ENCODE measurements at regions not wholly inside any gene's neighbourhood (a gene's known extent, or its start where the extent isn't known, plus 50 kb on each side); places are given as distances from the start of the nearest gene placed in this dataset.

- DNase-seq (ENCODE audit: low read depth in 2 of 2): no peak
These were observed 55.7 kb downstream of the IRF2BP2 start for GRCh38 chr1:234554218-234554697.

GRCh38 chr1:234553240-234554188 lies 56.5 kb downstream of the IRF2BP2 start:
- DNase-seq (ENCODE audit: low read depth in 2 of 2): no peak

DNA sequence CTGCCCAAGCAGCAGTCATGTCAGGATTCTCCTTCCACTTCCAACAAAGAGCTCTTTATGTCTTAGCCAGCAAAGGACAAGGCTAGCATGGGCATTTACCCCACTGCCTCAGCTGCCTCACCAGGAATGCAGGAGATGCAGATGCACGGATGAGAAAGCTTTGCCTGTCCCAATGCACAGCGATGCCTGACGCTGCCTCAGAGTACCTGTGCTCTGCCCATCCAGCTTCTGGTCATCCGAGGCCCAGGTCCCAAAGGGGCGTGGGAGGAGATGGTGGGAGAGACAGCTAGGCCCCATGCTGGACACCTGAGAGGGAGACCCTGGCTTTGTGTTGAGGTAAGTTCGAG lies 59.0 kb downstream of the IRF2BP2 start:
- no peak for DNase-seq (ENCODE audit: low read depth in 2 of 2)

- no peak for DNase-seq (ENCODE audit: low read depth in 2 of 2)
These were observed 59.5 kb downstream of the IRF2BP2 start for GRCh38 chr1:234550341-234551031.

GRCh38 chr1:234549447-234550021 lies 60.4 kb downstream of the IRF2BP2 start:
- no peak for DNase-seq (ENCODE audit: low read depth in 2 of 2)

- DNase-seq (ENCODE audit: low read depth in 2 of 2): no peak
These were observed 62.8 kb downstream of the IRF2BP2 start for GRCh38 chr1:234546890-234547788.

DNA sequence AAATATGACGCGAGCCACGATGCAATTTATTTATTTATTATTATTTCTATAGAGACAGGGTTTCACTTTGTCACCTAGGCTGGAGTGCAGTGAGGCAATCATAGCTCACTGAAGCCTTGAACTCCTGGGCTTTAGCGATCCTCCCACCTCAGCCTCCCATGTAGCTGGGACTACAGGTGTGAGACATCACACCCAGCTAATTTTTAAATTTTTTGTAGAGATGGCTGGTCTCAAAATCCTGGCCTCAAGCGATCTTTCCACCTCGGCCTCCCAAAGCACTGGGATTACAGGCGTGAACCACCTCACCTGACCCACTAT lies 63.6 kb downstream of the IRF2BP2 start:
- no peak for DNase-seq (ENCODE audit: low read depth in 2 of 2)

DNA sequence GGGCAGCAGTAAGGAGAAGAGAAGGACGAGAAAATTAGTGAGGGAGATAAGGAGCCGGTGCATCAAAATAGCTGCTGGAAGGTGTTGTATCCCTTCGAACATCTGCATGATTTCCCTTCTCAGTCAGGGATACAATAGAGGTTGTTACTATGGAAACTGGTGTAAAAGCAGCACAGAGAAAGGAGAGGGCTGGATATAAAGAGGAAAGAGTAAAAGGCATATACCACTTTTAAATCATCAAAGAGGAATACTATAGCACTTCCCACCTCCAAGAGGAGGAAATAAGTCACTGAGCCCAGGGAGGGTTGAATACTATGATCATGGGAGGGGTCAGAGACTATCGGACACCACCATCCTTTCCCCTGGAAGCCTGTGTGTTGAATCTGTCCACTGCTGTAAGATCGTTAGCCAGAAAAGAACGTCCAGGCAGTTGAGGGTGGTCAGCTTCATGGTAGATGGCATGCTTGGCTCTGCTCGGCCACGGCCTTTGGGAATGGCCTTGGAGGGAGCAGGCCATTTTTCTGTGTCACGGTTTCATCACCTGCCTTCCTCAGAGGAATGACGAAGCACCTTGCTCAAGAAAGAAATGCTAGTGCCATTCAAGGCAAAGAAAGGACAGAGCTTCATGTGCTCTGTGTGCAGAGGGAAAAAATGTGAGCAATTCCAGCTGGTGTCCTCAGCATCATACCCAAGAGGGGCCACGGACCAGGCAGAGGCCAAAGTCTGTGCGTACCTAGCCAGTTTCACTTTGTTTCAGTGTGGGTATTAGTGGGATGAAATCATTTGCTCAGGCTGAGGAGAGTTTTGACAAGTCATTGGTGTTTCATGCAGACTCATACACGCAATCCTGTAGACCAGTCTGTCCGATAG lies 64.2 kb downstream of the IRF2BP2 start:
- DNase-seq (ENCODE audit: low read depth in 2 of 2): no peak

GRCh38 chr1:234544087-234544579 lies 65.2 kb upstream of the TARBP1 start:
- DNase-seq (ENCODE audit: low read depth in 2 of 2): peak in 1 of 2 donors; percentile 24

DNA sequence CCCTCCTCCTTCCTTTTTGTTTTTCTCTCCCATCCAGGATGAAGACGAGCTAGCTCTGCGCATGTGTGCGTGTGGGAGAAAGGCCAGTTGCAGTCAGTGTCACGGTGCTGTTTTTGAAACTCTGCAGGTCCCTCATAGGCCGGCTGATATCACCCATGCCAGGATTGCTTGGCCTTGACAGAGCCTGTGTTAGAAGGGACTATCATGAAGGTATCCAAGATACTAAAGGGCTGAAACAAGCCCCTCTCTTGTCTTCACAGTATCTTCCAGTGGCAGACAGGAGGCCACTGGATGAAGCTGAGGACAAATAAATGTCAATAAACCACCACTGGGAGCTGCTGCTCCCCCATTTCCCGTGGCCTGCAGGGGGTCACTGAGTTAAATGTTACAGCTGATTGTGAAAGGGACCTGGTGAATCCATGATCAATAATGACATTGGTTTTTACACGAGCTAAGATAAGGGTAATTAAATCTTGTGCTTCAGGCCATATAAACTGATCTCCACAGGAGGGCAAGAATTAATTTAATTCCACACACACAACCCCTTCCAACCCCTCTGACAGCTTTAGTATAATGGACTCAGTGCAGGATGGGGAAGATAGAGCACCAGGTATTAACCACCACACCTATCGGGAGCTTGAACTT lies 64.6 kb upstream of the TARBP1 start:
- no peak for DNase-seq (ENCODE audit: low read depth in 2 of 2)

DNA sequence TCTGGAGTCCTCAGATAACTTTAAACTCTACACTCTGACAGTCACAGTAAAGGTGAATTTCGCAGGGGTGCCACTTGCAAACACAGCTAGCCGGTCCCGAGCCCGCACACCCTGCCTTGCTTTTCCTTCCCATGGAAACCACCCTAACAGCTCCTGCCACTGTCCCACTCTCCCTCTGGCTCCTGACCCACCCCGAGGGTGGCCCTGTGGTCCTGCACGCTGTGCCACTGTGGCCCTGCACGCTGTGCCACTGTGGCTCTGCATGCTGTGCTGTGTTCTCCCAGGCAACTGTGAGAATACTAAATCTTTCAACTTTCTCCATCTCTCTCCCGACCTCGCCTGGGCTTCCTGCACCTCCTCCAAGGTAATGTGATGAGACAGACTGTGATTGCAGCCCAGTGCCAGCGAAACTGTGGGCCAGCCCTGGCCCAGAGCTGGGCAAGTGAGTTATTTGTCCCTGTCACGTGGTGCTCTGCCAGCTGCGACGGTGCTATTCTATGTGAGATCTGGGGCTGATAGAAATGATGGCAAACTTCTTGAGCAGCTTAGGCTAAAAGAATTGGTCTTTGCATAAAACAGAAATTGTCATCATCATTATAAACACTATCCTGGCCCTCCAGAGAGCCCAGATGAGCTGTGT lies 63.4 kb upstream of the TARBP1 start:
- DNase-seq (ENCODE audit: low read depth in 2 of 2): no peak

GRCh38 chr1:234541286-234541975 lies 62.5 kb upstream of the TARBP1 start:
- no peak for DNase-seq (ENCODE audit: low read depth in 2 of 2)

GRCh38 chr1:234540404-234540762 lies 61.4 kb upstream of the TARBP1 start:
- DNase-seq (ENCODE audit: low read depth in 2 of 2): no peak

DNA sequence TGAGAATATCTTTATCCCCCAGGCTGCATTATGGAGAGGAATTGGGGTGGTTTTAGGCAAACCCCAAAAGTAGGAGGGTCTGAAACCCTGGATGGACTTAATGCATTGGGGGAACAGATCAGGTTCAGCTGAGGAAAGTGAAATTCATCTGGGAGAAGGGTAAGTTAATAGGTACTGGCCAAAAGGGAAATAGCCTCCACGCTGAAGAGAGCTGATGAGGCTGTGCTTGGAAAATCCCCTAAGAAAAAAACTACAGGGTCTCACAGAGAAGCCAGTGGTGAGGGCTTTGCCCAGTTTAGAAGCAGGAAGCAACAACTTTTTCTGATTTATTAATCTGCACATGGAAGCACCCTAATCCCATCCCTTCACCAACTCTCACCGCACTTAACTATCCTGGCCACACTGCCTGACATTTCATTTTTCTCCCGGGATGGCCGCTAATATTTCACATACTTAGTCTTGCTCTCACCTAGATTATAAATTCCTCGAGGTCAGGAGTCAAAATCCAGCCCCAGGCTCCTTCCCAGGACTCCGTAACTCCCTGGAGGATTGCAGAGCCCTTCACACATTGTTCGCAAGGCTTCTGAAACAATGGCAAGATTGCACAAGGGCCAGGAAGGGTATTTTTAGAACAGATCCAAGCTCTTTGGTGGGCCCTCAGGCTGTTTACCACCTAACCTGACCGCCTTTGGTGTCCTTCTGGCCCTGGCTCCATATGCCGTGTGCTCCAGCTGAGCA lies 60.9 kb upstream of the TARBP1 start:
- DNase-seq (ENCODE audit: low read depth in 2 of 2): no peak

GRCh38 chr1:234538930-234539649 lies 60.1 kb upstream of the TARBP1 start:
- DNase-seq (ENCODE audit: low read depth in 2 of 2): no peak

GRCh38 chr1:234538062-234538731 lies 59.2 kb upstream of the TARBP1 start:
- DNase-seq (ENCODE audit: low read depth in 2 of 2): no peak

DNA sequence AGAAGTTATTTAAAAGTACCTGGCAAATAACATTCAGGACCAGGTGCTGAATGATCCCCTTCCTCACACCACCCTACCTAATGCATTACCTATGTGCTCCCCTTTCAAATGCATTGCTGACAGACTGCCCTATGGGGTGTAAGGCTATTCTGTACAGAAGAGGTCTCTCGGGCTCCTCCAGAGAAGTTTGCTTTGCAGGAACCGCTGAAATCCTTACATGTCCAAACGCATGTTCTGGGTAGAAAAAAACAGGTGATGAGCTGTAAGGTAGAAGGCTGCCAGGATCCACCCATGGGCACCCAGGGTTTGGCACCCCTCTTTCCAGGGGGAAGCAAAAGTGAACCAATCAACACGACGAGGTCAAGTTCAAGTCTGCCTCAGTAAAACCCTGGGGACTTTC lies 58.3 kb upstream of the TARBP1 start:
- DNase-seq (ENCODE audit: low read depth in 2 of 2): no peak
